ENCODE measurements at regions not wholly inside any gene's neighbourhood (a gene's known extent, or its start where the extent isn't known, plus 50 kb on each side); places are given as distances from the start of the nearest gene placed in this dataset.
"Not testable (repeated sequence)": the region's sequence is repeated elsewhere in the genome, so short reads cannot be mapped to it uniquely, and the experiment has no call there.

- not testable (repeated sequence) for DNase-seq (ENCODE audit: low read depth); H3K27me3 ChIP-seq (ENCODE audit: control insufficient read depth, insufficient read depth, low read length); H3K4me3 ChIP-seq (ENCODE audit: low read depth, low read length); FAIRE-seq; H3K36me3 ChIP-seq (ENCODE audit: control insufficient read depth, insufficient read depth, low read length)
These were observed 159.1 kb upstream of the ZNF469 start for GRCh38 chr16:88223696-88224095.

GRCh38 chr16:88224131-88224898, 158.4 kb upstream of the ZNF469 start:
- H3K4me3 ChIP-seq (ENCODE audit: low read depth, low read length); H3K27me3 ChIP-seq (ENCODE audit: control insufficient read depth, insufficient read depth, low read length); H3K36me3 ChIP-seq (ENCODE audit: control insufficient read depth, insufficient read depth, low read length); DNase-seq (ENCODE audit: low read depth): not testable (repeated sequence)
- peak; percentile 91 for FAIRE-seq

GRCh38 chr16:88225640-88226230, 157.0 kb upstream of the ZNF469 start:
- DNase-seq (ENCODE audit: low read depth); H3K36me3 ChIP-seq (ENCODE audit: control insufficient read depth, insufficient read depth, low read length); H3K4me3 ChIP-seq (ENCODE audit: low read depth, low read length); H3K27me3 ChIP-seq (ENCODE audit: control insufficient read depth, insufficient read depth, low read length): not testable (repeated sequence)
- FAIRE-seq = peak; percentile 55

GRCh38 chr16:88226302-88226701, 156.5 kb upstream of the ZNF469 start:
- H3K27me3 ChIP-seq (ENCODE audit: control insufficient read depth, insufficient read depth, low read length); DNase-seq (ENCODE audit: low read depth); FAIRE-seq; H3K4me3 ChIP-seq (ENCODE audit: low read depth, low read length); H3K36me3 ChIP-seq (ENCODE audit: control insufficient read depth, insufficient read depth, low read length): not testable (repeated sequence)

- not testable (repeated sequence) for H3K27me3 ChIP-seq (ENCODE audit: control insufficient read depth, insufficient read depth, low read length); H3K4me3 ChIP-seq (ENCODE audit: low read depth, low read length); DNase-seq (ENCODE audit: low read depth); H3K36me3 ChIP-seq (ENCODE audit: control insufficient read depth, insufficient read depth, low read length); FAIRE-seq
These were observed 155.6 kb upstream of the ZNF469 start for GRCh38 chr16:88227026-88227721.

GRCh38 chr16:88227722-88228482, 154.9 kb upstream of the ZNF469 start:
- not testable (repeated sequence) for FAIRE-seq; H3K27me3 ChIP-seq (ENCODE audit: control insufficient read depth, insufficient read depth, low read length); H3K36me3 ChIP-seq (ENCODE audit: control insufficient read depth, insufficient read depth, low read length); H3K4me3 ChIP-seq (ENCODE audit: low read depth, low read length); DNase-seq (ENCODE audit: low read depth)

- DNase-seq (ENCODE audit: low read depth); H3K4me3 ChIP-seq (ENCODE audit: low read depth, low read length); H3K36me3 ChIP-seq (ENCODE audit: control insufficient read depth, insufficient read depth, low read length); H3K27me3 ChIP-seq (ENCODE audit: control insufficient read depth, insufficient read depth, low read length); FAIRE-seq: not testable (repeated sequence)
These were observed 154.0 kb upstream of the ZNF469 start for GRCh38 chr16:88228751-88229150.

GRCh38 chr16:88229710-88230109, 153.0 kb upstream of the ZNF469 start:
- DNase-seq (ENCODE audit: low read depth); H3K36me3 ChIP-seq (ENCODE audit: control insufficient read depth, insufficient read depth, low read length); H3K27me3 ChIP-seq (ENCODE audit: control insufficient read depth, insufficient read depth, low read length); H3K4me3 ChIP-seq (ENCODE audit: low read depth, low read length); FAIRE-seq: not testable (repeated sequence)

- FAIRE-seq; DNase-seq (ENCODE audit: low read depth); H3K4me3 ChIP-seq (ENCODE audit: low read depth, low read length); H3K27me3 ChIP-seq (ENCODE audit: control insufficient read depth, insufficient read depth, low read length); H3K36me3 ChIP-seq (ENCODE audit: control insufficient read depth, insufficient read depth, low read length): not testable (repeated sequence)
These were observed 152.3 kb upstream of the ZNF469 start for GRCh38 chr16:88230276-88230966.

GRCh38 chr16:88230967-88231615, 151.7 kb upstream of the ZNF469 start:
- H3K27me3 ChIP-seq (ENCODE audit: control insufficient read depth, insufficient read depth, low read length); DNase-seq (ENCODE audit: low read depth); H3K4me3 ChIP-seq (ENCODE audit: low read depth, low read length); H3K36me3 ChIP-seq (ENCODE audit: control insufficient read depth, insufficient read depth, low read length): not testable (repeated sequence)
- FAIRE-seq = peak; percentile 98

GRCh38 chr16:88231839-88232238, 150.9 kb upstream of the ZNF469 start:
- H3K36me3 ChIP-seq (ENCODE audit: control insufficient read depth, insufficient read depth, low read length); H3K4me3 ChIP-seq (ENCODE audit: low read depth, low read length); DNase-seq (ENCODE audit: low read depth); H3K27me3 ChIP-seq (ENCODE audit: control insufficient read depth, insufficient read depth, low read length): not testable (repeated sequence)
- peak; percentile 70 for FAIRE-seq

- FAIRE-seq = peak; percentile 81
- not testable (repeated sequence) for H3K4me3 ChIP-seq (ENCODE audit: low read depth, low read length); H3K36me3 ChIP-seq (ENCODE audit: control insufficient read depth, insufficient read depth, low read length); DNase-seq (ENCODE audit: low read depth); H3K27me3 ChIP-seq (ENCODE audit: control insufficient read depth, insufficient read depth, low read length)
These were observed 150.1 kb upstream of the ZNF469 start for GRCh38 chr16:88232401-88233258.

All from bronchial epithelial cell (primary cell).